H9 (cell line): ENCODE measurements at regions not wholly inside any gene's neighbourhood (a gene's known extent, or its start where the extent isn't known, plus 50 kb on each side); places are given as distances from the start of the nearest gene placed in this dataset.

Experiments used
- DNase-seq: peaks from one replicate; pipeline ENCODE4 v3.0.0-alpha.2; 2017
- H2AFZ ChIP-seq: one replicate; pipeline ENCODE4 v1.6.1; 2013; ENCODE audit warnings: mild to moderate bottlenecking, low read length, control low read depth, moderate library complexity
- H2AK5ac ChIP-seq: 2 replicates; pipeline ENCODE4 v1.6.1; 2013; ENCODE audit warnings: low read length, control low read depth, mixed read lengths; ENCODE audit not compliant: insufficient read length
- H2BK120ac ChIP-seq: one replicate; pipeline ENCODE4 v1.6.1; 2013; ENCODE audit warnings: low read depth, mild to moderate bottlenecking, low read length, control low read depth, inconsistent platforms; ENCODE audit not compliant: poor library complexity, severe bottlenecking
- H2BK12ac ChIP-seq: 2 replicates; pipeline ENCODE4 v1.6.1; 2013; ENCODE audit warnings: low read length, control low read depth, mixed read lengths, low read depth; ENCODE audit not compliant: insufficient read length
- H2BK15ac ChIP-seq: 2 replicates; pipeline ENCODE4 v1.6.1; 2013; ENCODE audit warnings: low read depth, low read length, control low read depth
- H2BK20ac ChIP-seq: one replicate; pipeline ENCODE4 v1.6.1; 2013; ENCODE audit warnings: low read depth, mild to moderate bottlenecking, low read length, control low read depth, inconsistent platforms; ENCODE audit not compliant: poor library complexity, severe bottlenecking
- H2BK5ac ChIP-seq: 2 replicates; pipeline ENCODE4 v1.6.1; 2013; ENCODE audit warnings: low read length, control low read depth, mixed read lengths; ENCODE audit not compliant: insufficient read length
- H3K14ac ChIP-seq: 2 replicates; pipeline ENCODE4 v1.6.1; 2013; ENCODE audit warnings: low read length, control low read depth; ENCODE audit not compliant: insufficient read depth
- H3K18ac ChIP-seq: 2 replicates; pipeline ENCODE4 v1.6.1; 2013; ENCODE audit warnings: low read depth, mild to moderate bottlenecking, mixed read lengths, low read length, control low read depth; ENCODE audit not compliant: insufficient read length
- H3K23ac ChIP-seq: 2 replicates; pipeline ENCODE4 v1.6.1; 2013; ENCODE audit warnings: low read length, control low read depth, mixed read lengths, low read depth; ENCODE audit not compliant: insufficient read length
- H3K23me2 ChIP-seq: 2 replicates; pipeline ENCODE4 v1.6.1; 2013; ENCODE audit warnings: low read depth, mild to moderate bottlenecking, mixed read lengths, low read length, control low read depth; ENCODE audit not compliant: insufficient read length, poor library complexity, severe bottlenecking
- H3K27ac ChIP-seq: 2 replicates; pipeline ENCODE4 v1.5.1; 2013; ENCODE audit warnings: low read length, control low read depth, mixed read lengths, low read depth; ENCODE audit not compliant: insufficient read length
- H3K27me3 ChIP-seq: 2 replicates; pipeline ENCODE4 v1.6.1; 2013; ENCODE audit warnings: low read length, control low read depth, inconsistent platforms; ENCODE audit not compliant: insufficient read depth
- H3K4ac ChIP-seq: 2 replicates; pipeline ENCODE4 v1.6.1; 2013; ENCODE audit warnings: low read depth, mild to moderate bottlenecking, control low read depth, inconsistent platforms, low read length, moderate library complexity
- H3K4me1 ChIP-seq: 2 replicates; pipeline ENCODE4 v1.6.1; 2013; ENCODE audit warnings: low read length, control low read depth, inconsistent platforms; ENCODE audit not compliant: insufficient read depth
- H3K4me2 ChIP-seq: 2 replicates; pipeline ENCODE4 v1.6.1; 2013; ENCODE audit warnings: low read length, control low read depth, mixed read lengths; ENCODE audit not compliant: insufficient read length, insufficient read depth
- H3K56ac ChIP-seq: 2 replicates; pipeline ENCODE4 v1.6.1; 2013; ENCODE audit warnings: low read depth, mild to moderate bottlenecking, mixed read lengths, low read length, control low read depth; ENCODE audit not compliant: insufficient read length
- H3K79me1 ChIP-seq: 2 replicates; pipeline ENCODE4 v1.6.1; 2013; ENCODE audit warnings: low read depth, mild to moderate bottlenecking, moderate library complexity, low read length, control low read depth, inconsistent platforms; ENCODE audit not compliant: insufficient read depth, poor library complexity, severe bottlenecking
- H3K79me2 ChIP-seq: 2 replicates; pipeline ENCODE4 v1.6.1; 2013; ENCODE audit warnings: low read length, control low read depth, inconsistent platforms; ENCODE audit not compliant: insufficient read depth
- H3K9ac ChIP-seq: 2 replicates; pipeline ENCODE4 v1.6.1; 2013; ENCODE audit warnings: low read length, control low read depth, mixed read lengths; ENCODE audit not compliant: insufficient read length; ENCODE audit errors: extremely low read depth
- H3K9me3 ChIP-seq: one replicate; pipeline ENCODE4 v1.6.1; 2013; ENCODE audit warnings: low read depth, low read length, inconsistent platforms; ENCODE audit not compliant: control insufficient read depth
- H3T11ph ChIP-seq: one replicate; pipeline ENCODE4 v1.6.1; 2013; ENCODE audit warnings: mild to moderate bottlenecking, low read length, control low read depth, inconsistent platforms
- H4K20me1 ChIP-seq: one replicate; pipeline ENCODE4 v1.6.1; 2013; ENCODE audit not compliant: control insufficient read depth, insufficient read length, insufficient read depth
- H4K5ac ChIP-seq: 2 replicates; pipeline ENCODE4 v1.6.1; 2013; ENCODE audit warnings: low read depth, mild to moderate bottlenecking, mixed read lengths, low read length, control low read depth; ENCODE audit not compliant: insufficient read length
- H4K8ac ChIP-seq: replicated peaks from 2 replicates; pipeline ENCODE4 v1.6.1; 2013; ENCODE audit warnings: low read length, control low read depth, mixed read lengths, low read depth; ENCODE audit not compliant: insufficient read length
- H4K91ac ChIP-seq: 2 replicates; pipeline ENCODE4 v1.6.1; 2013; ENCODE audit warnings: low read depth, mild to moderate bottlenecking, moderate library complexity, mixed read lengths, low read length, control low read depth; ENCODE audit not compliant: insufficient read length
- H3K27ac Mint-ChIP-seq, 3 experiments: 2 replicates in 2 of 3; 3 replicates in 1 of 3; pipeline ENCODE4 v1.8.0; 2020 to 2021; ENCODE audit warnings: mixed read lengths in 3 of 3, mild to moderate bottlenecking in 1 of 3, moderate library complexity in 1 of 3
- H3K27me3 Mint-ChIP-seq: 2 replicates; pipeline ENCODE4 v1.8.0; 2021; ENCODE audit warnings: low read depth, mild to moderate bottlenecking, moderate library complexity, mixed read lengths
- H3K36me3 Mint-ChIP-seq, 3 experiments: 2 replicates in 2 of 3; 3 replicates in 1 of 3; pipeline ENCODE4 v1.8.0; 2020 to 2021; ENCODE audit warnings: low read depth in 3 of 3, mixed read lengths in 3 of 3; ENCODE audit not compliant: insufficient read depth in 1 of 3
- H3K4me1 Mint-ChIP-seq, 2 experiments: 2 replicates each; pipeline ENCODE4 v1.8.0; 2020; ENCODE audit warnings: mixed read lengths in 2 of 2
- H3K4me3 Mint-ChIP-seq, 2 experiments: 2 replicates in 1 of 2; 3 replicates in 1 of 2; pipeline ENCODE4 v1.8.0; 2020 to 2021; ENCODE audit warnings: mild to moderate bottlenecking in 2 of 2, mixed read lengths in 2 of 2, moderate library complexity in 1 of 2
- H3K9me3 Mint-ChIP-seq, 2 experiments: 2 replicates in 1 of 2; 3 replicates in 1 of 2; pipeline ENCODE4 v1.8.0; 2020; ENCODE audit warnings: mild to moderate bottlenecking in 2 of 2, mixed read lengths in 2 of 2, moderate library complexity in 1 of 2
- CTCF ChIP-seq: fragments of 200-600 bp; sonication (generic); conservative IDR thresholded peaks from 3 replicates; pipeline ENCODE4 v1.8.0; 2021; ENCODE audit warnings: antibody characterized with exemption, mild to moderate bottlenecking
- WGBS: extraction: QIAGEN DNeasy Blood & Tissue Kit; methylation state at CpG from one replicate; pipeline ENCODE4 v1.1.7; 2013; ENCODE audit warnings: missing lambda C conversion rate, low lambda C conversion rate, mixed read lengths; ENCODE audit not compliant: insufficient read length; ENCODE audit errors: extremely low coverage; 5-methylcytosine and 5-hydroxymethylcytosine counted together

GRCh38 chr6:11379805-11380204 is 147.3 kb upstream of the NEDD9 start:
- H3K4me3 Mint-ChIP-seq: no peak overlapping the region
- Histone ChIP-seq H2BK15ac (no peak overlapping the region), H3K79me1 (no peaks in the 10 kb centered on the region)

More at GRCh38 chr6:11379805-11380204, 147.3 kb upstream of the NEDD9 start:
- Mint-ChIP-seq H3K9me3 (peaks cover 12 to 15% of the 10 kb centered on the region in 2 experiments; a peak in 3 of 5 replicates), H3K27me3 (no peaks in the 10 kb centered on the region), H3K27ac (no peak overlapping the region; a peak in 1 of 7 replicates), H3K36me3 (peaks cover 2 to 20% (median 11%) of the 10 kb centered on the region in 3 experiments; a peak in 6 of 7 replicates), H3K4me1 (peaks cover 8 to 12% of the 10 kb centered on the region in 2 experiments)
- no peak for TF ChIP-seq CTCF
- H4K91ac ChIP-seq: no peak overlapping the region
- H2BK12ac ChIP-seq: no peak overlapping the region
- H2BK120ac ChIP-seq: no peak overlapping the region
- no peak for DNase-seq
- H2BK5ac ChIP-seq: no peak overlapping the region
- no peaks in the 10 kb centered on the region for H4K20me1 ChIP-seq
- no peaks in the 10 kb centered on the region for H3K79me2 ChIP-seq
- no peaks in the 10 kb centered on the region for H3K9me3 ChIP-seq
- H3K23me2 ChIP-seq: no peaks in the 10 kb centered on the region
- no peak overlapping the region for H3K56ac ChIP-seq
- no peak overlapping the region for H3K23ac ChIP-seq
- H2AFZ ChIP-seq: no peak overlapping the region
- H2BK20ac ChIP-seq: no peak overlapping the region
- H3K18ac ChIP-seq: no peak overlapping the region
- H3K4me2 ChIP-seq: no peak overlapping the region
- no peak overlapping the region for H3K14ac ChIP-seq
- H3K9ac ChIP-seq: no peak overlapping the region
- H3K4me1 ChIP-seq: 0 out of 2 replicates have a peak, but pooled peaks cover 3% of the 10 kb centered on the region
- H2AK5ac ChIP-seq: no peak overlapping the region
- H4K8ac ChIP-seq: no peak overlapping the region
- no CpG with 5 or more reads among the region's 4 CpGs for WGBS
- H4K5ac ChIP-seq: no peak overlapping the region
- H3K4ac ChIP-seq: no peak overlapping the region
- no peak overlapping the region for H3T11ph ChIP-seq
- H3K27ac ChIP-seq: no peak overlapping the region
- H3K27me3 ChIP-seq: no peaks in the 10 kb centered on the region
